NCI-H748 (cell line): ENCODE measurements at regions not wholly inside any gene's neighbourhood (a gene's known extent, or its start where the extent isn't known, plus 50 kb on each side); places are given as distances from the start of the nearest gene placed in this dataset.
"Not testable (repeated sequence)": the region's sequence is repeated elsewhere in the genome, so short reads cannot be mapped to it uniquely, and the experiment has no call there.

Experiments used
- DNase-seq: peaks from one replicate; lab custom pipeline; 2025; ENCODE audit not compliant: unreplicated experiment; lab: John Stamatoyannopoulos, UW

DNA sequence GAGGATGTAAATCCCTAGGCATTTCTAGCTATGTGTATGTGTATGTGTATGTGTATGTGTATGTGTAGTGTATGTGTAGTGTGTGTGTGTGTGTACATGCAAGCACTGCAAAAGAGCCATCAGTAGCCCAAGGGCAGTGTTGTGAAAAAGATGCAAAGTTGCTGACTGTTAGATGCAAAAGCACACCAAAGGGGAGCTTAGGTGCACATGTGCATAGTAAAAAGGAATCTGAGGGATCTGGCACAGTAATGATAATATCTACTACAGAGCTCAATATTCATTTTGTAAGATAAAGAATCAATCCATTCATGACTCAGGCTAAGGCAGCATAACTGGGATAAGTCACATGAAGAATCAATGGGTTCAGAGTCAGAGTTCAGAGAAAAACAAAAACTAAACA, 80.2 kb downstream of the TMEM47 start:
- no peak for DNase-seq

DNA sequence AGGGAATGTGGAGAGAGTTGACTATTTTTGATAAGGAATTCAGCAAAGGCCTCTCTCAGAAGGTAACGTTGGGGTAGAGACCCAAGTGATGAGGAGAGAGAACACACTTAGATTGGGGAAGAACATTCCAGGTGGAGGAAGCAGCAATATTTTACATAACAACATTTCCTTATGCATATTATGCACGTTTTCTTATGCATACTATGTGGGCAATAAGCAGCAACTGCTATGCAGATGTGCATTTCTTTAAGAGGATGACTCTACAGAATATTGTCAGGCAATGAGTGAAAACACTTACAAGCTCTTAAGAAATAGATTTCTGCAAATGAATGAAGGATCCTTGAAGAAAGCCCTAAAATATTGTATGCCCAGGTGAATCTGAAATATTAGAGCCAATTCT, 91.1 kb downstream of the TMEM47 start:
- DNase-seq = no peak

DNA sequence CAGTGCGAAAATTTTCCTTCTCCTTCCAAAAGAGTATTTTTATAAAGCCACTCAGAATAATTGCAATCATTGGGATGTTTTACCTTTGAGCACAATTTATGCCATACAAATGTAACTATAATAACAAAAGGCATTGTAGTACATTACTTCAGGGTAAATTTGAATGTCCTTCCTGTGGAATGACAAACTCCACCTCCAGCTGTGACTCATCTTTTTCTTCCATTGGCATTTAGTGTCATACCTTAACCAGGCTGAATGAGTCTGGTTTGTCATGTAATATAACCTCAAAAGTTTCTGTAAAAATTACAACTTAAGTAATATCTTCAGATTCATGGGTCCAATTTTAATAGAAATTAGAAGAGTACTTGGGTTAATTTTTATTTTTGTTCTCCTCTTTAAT, 93.3 kb downstream of the TMEM47 start:
- no peak for DNase-seq

DNA sequence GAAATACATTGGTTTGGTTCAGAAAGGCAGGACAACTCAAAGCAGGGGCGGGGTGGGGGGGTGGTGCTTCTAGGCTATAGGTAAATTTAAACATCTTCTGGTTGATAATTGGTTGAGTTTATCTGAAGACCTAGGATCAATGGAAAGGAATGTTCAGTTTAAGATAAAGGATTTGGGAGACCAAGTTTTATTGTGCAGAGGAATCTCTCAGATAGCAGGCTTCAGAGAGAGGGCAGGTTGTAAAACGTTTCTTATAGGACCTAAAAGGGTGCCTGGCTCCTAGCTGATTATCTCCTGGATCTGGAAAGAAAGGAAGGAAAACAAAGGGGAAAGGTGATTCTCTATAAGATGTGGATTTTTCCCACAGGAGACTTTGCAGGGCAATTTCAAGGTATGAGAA, 94.0 kb downstream of the TMEM47 start:
- DNase-seq = no peak

DNA sequence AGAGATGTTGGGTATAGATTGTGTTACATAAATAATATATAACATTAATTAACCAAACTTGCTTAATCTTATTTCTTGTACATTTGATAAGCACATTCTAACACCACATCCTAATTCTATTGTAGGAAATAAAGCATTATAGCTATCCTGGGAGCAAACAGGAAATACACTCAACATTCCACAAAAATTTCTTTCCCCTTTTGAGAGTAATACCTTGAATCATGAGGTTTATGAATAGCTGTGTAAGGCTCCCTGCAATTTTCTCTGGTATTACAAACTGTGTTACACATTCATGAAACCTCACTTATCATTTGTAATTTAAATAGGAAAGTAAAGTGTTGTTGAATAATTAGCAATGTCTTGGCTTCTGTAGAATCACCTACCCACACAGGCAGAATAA, 95.1 kb downstream of the TMEM47 start:
- DNase-seq = no peak

DNA sequence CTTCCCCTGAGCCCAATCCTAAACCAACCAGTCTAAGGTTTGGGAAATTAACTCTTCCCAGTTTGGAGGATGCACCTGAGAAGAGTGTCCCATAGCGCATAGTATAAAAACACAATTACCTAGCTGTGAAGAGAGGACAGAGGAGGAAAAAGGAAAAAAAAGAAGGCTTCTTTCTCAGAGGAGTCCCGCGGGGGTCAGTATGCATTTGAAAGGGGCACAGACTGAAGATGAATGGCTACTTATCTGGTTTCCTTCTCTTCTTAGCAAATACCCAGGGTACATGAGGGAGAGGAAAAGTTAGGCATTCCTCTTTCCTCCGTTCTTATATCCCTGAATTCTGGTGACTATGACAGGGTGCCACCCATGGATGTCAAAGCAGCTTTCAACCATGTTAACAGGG, 96.9 kb downstream of the TMEM47 start:
- no peak for DNase-seq

DNA sequence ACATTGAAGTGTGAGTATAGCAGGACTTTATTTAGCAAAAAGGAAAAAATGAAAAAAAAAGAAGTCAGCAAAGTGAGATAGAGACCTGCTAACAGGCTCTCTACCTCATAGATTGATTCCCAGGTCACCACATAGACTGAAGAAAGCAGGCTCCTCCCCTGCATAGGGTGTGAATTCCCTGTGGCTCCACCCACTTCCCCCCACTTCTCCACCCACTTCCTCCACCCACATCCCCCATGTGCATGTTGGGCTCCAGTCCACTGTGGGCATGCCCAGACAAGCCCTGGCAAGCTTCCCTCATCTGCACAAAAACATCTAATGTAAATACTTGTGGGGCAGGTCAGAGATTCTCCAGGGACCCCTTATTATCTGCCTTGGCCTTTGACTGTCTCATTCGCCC, 97.8 kb downstream of the TMEM47 start:
- DNase-seq = peak; percentile 50

DNA sequence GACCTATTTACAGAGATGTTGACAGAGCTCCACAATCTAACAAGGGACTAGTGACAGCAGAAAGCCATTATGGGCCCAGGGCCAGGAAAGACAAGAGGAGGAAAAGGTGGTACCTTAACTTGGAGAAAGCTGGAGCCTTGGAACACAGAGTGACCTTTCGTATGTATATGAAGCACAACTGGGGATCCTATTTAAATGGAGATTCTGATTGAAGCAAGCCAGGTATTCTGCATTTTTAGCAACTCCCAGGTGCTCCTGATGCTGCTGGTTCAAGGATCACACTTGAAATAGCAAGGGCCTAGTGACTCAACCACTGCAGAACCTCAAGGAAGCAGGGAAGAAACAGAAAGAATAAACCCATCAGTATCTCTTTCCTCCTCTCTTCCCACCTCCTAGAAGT, 99.4 kb downstream of the TMEM47 start:
- DNase-seq = no peak

DNA sequence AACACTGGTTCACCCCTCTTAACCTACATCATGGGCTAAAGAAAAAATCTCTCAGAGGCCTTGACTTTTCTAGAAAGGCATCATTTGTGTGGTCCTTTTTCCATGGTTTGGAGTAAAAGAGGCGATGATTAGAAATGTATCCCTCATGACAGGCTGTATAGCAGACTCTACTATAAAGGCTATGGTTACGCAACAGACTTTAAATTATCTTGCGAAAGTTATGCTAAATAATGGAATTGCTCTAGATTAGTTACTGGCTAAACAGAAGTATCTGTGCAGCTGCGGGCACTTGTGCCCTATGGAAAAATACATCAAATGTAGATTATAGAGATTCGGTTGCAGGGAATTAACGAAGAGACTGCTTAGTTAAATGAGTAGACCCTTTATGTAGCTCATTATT, 101.6 kb downstream of the TMEM47 start:
- DNase-seq = no peak

DNA sequence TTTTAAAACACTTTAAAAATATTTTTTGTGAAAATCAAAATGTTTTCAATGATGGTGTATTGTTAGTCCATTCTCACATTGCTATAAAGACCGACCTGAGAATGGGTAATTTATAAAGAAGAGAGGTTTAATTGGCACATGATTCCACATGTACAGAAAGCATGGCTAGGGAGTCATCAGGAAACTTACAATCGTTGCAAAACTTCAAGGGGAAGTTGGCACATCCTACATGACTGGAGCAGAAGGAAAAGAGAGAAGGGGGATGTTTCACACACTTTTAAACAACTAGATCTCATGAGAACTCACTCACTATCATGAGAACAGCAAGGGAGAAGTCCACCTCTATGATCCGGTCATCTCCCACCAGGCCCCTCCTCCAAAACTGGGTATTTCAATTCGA, 110.7 kb downstream of the TMEM47 start:
- no peak for DNase-seq

DNA sequence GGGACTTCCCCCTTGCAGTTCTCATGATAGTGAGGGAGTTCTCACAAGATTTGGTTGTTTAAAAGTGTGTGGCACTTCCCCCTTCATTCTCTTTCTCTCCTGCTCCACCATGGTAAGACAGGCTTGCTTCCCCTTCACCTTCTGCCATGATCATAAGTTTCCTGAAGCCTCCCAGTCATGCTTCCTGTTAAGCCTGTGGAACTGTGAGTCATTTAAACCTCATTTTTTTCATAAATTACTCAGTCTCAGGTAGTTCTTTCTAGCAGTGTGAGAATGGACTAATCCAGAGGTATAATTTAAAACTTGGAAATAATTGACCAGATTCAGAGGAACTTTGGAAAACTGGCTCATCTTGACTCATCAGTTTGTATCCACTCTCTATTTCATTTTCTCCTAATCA, 129.0 kb downstream of the TMEM47 start:
- no peak for DNase-seq

DNA sequence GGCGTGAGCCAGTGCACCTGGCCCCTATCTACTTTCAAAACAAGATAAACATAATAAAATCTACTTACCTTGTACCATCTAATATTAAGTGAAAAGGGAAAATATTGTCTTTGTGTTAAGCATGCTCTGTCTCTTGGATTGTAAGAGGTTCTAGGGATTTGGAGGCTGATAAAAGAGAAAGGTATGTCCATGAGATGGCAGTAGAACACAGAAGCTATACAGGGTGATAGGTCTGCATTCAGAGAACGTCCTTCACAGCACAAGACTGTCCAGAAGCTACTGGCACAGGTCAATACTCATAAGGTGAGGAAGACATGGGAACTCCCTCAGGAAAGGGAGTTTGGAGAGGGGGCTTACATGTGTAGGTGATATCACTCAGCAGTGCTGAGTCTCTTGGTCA, 135.5 kb downstream of the TMEM47 start:
- DNase-seq = no peak

DNA sequence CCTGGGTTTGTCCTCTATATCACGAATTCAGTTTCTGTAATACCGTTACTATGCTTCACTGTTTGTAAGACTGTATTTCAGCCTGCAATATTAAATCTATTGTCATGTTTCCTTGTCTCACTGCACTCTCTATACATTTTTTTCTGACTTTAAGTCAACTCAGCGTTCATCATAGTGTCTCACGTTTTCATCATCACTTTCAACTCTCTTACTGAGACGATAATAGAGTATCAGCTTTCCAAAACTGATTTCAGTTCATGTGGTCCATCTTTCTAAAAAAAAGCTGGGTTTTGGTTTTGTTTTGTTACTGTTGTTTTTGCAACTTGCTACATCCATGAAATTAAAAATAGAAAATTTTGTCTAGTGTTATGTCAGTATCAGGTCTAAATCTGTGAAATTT, 147.7 kb downstream of the TMEM47 start:
- no peak for DNase-seq

DNA sequence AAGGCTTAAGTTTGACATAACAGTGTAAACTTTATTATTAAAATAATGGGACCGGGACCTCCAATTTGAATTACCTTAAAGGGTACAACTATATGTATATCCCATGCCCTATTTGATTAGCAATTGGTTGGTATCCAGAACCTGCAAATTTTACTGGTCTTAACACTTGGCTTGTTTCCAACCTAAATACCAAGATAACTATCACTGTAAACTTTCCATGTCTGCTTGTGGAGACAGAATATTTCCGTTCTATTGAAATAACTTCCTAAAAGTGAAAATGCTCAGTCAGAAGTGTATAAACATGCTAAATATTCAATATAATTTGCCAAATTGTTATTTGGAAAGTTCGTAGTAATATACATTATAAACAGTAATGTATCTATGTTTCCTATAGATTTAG, 154.0 kb downstream of the TMEM47 start:
- no peak for DNase-seq

DNA sequence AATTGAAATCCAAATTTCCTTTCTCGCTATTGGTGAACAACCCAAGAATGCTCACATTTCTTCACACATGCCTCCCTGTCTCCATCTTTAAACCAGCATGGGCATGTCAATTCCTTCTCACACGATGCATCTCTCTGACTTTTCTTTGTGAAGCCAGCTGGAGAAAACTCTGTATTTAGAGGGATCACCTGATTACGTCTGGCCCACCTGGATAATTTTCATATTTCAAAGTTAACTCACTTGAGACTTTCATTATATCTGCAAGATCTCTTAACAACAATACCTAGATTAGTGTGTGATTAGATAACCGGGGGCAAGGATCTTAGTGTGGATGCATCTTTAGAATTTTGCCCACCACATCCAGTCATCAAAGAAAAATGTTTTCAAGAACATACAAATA, 164.0 kb downstream of the TMEM47 start:
- no peak for DNase-seq

DNA sequence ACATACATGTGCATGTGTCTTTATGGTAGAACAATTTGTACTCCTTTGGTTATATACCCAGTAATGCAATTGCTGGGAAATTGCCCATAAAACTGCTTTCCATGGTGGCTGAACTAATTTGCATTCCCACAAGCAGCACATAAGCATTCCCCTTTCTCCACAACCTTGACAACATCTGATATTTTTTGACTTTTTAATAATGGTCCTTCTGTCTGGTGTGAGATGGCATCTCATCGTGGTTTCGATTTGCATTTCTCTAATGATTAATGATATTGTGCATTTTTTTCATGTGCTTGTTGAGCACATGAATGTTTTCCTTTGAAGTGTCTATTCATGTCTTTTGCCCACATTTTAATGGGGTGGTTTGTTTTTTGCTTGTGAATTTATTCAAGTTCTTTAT, 166.0 kb downstream of the TMEM47 start:
- no peak for DNase-seq

DNA sequence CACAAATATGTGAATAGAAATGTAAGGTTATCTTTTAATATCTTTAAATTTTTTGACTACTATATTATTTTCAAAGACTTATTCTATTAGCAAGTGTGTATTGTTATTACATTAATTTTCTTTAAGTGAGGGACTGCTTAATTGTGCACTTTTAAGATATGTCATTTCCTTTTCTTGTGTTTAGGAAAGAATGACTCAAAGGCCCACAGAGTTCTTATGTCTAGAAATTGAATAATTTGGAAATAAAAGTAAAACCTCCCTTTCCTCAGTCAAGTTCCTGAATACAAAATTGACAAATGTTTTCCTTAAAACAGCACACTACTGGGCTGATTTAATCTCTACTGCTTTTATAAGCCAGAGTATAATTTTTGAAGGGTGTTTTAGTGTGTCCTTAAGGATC, 169.7 kb downstream of the TMEM47 start:
- DNase-seq = no peak

DNA sequence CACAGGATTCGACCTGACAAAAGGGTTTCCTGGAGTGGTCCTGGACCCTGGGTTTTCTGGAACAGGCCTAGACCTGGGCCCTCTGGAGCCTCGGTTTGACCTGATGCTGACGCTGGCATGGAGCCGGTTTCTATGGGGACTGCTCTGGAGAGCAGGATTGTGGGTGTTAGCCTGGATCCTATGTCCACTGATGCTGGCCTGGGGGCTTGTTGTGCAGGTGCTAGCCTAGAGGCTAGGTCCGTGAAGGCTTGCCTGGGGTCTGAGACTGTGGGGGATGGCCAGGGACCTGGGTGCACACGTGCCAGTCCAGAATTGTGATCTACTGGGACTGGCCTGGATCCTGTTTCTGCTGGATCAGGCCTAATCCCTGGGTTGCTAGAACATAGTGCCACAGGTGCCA, 173.1 kb downstream of the TMEM47 start:
- no peak for DNase-seq

DNA sequence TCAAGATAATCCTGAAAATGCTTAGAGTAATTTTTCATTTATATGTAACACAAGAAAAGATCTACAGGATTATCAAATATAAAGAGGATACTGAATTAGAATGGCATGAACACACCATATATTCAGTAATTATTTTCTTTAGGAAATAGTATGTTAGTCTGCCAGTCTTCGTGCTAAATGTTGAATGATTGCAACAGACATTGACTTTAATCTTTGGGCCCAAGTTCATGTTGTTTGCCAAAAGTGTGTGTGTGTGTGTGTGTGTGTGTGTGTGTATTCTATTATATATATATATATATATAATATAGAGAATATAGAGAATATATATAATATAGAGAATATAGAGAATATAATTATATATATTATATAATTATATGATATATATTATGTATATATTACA, 186.6 kb downstream of the TMEM47 start:
- no peak for DNase-seq

DNA sequence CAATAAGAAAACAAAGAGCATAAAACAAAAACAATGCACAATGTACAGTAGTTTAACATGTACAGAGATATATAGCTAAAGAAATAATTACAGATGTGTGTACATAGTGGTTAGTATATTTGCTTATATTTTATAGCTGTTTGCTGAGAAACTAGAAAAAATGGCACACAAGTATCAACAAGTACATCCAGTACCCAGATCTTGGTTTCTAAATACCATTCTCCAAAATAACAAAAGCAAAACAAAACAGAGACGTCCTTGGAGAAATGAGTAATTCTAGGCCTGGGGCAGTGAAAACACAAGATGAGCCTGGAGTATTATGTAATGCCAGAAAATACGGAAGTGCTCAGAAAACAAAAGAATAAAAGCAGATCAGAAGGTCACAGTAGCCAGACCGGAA, 189.6 kb downstream of the TMEM47 start:
- DNase-seq = no peak

DNA sequence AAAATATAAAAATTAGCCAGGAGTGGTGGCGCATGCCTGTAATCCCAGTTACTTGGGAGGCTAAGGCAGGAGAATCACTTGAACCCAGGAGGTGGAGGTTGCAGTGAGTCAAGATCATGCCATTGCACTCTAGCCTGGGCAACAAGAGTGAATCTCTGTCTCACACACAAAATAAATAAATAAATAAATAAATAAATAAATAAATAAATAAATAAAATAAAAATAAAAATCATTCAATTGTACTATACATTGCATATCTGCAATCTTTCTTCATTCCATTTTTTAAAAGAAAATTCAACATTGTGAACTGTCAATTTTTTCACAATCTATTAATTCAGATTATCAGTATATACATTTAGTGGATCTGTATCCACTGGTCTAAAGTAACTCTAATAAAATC, 193.9 kb downstream of the TMEM47 start:
- DNase-seq = not testable (repeated sequence)

DNA sequence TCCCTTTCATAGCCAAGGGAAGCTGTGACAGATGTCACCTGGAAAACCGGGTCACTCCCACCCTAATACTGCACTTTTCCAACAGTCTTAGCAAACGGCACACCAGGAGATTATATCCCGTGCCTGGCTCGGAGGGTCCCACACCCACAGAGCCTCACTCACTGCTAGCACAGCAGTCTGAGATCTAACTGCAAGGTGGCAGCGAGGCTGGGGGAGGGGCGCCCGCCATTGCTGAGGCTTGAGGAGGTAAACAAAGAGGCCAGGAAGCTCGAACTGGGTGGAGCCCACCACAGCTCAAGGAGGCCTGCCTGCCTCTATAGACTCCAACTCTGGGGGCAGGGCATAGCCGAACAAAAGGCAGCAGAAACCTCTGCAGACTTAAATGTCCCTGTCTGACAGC, 199.2 kb downstream of the TMEM47 start:
- not testable (repeated sequence) for DNase-seq

DNA sequence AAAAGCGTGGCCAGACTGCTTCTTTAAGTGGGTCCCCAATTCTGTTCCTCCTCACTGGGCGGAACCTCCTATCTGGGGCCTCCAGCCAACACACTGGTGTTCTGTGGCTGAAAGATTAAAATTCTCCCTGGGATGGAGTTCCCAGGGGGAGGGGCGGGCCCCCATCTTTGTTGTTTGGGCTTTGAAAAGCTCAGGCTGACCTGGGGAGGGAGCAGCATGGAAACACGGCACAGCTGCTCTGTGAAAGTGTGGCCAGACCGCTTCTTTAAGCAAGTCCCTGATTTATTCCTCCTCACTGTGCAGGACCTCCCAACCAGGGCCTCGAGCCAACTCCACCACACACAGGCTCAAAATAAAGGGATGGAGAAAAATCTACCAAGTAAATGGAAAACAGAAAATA, 219.5 kb downstream of the TMEM47 start:
- DNase-seq = no peak

DNA sequence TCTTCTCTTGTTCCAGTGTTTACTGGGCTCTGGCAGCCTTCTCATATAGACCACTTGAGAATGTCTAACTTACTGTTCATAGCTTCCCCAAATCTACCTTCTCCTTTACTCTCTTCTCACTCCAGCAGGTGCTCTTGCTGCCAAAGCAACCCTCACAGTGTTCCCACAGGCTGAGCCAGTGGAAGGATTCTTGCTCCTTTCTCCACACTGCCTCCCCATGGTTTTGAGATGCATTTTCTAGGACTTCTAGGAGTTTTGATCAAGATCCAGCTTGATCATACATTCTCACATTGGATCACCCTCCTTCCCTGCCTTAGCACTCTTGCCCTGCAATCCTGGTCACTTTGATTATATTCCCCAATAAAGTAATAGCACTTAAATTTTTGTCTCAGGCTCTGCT, 230.8 kb downstream of the TMEM47 start:
- no peak for DNase-seq
